ENCODE measurements at regions not wholly inside any gene's neighbourhood (a gene's known extent, or its start where the extent isn't known, plus 50 kb on each side); places are given as distances from the start of the nearest gene placed in this dataset.

DNA sequence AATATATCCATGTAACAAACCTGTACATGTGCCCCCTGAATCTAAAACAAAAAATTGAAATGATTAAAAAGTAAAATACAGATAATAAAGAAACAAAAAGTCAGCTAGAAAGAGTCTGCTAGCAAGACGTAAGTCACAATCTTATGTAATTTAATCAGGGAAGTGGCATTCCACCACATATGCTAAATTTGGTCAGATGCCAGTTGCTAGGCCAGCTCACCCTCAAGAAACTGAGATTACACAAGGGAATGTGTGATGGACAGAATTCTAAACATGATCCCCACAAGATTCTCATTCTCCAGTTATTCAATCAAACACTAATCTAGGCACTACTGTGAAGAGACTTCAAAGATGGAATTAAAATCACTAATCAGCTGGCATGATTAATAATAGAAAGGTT lies 689.3 kb downstream of the CENPC start:
- TF ChIP-seq POLR2A (IDR thresholded peaks at IDR 0.05): no peak
- TF ChIP-seq, protein P1, sequence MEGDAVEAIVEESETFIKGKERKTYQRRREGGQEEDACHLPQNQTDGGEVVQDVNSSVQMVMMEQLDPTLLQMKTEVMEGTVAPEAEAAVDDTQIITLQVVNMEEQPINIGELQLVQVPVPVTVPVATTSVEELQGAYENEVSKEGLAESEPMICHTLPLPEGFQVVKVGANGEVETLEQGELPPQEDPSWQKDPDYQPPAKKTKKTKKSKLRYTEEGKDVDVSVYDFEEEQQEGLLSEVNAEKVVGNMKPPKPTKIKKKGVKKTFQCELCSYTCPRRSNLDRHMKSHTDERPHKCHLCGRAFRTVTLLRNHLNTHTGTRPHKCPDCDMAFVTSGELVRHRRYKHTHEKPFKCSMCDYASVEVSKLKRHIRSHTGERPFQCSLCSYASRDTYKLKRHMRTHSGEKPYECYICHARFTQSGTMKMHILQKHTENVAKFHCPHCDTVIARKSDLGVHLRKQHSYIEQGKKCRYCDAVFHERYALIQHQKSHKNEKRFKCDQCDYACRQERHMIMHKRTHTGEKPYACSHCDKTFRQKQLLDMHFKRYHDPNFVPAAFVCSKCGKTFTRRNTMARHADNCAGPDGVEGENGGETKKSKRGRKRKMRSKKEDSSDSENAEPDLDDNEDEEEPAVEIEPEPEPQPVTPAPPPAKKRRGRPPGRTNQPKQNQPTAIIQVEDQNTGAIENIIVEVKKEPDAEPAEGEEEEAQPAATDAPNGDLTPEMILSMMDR (IDR thresholded peaks at IDR 0.05): no peak

All from uterus (tissue), 2 donors.